Activated CD4-positive, alpha-beta T cell treated with anti-CD3 and anti-CD28 coated beads, Interleukin-2, Interleukin-6, amounts not matched to agents 100 ng/mL and 50 ng/mL, durations not matched to agents 16 hours and 8 hours (primary cell): ENCODE measurements at regions not wholly inside any gene's neighbourhood (a gene's known extent, or its start where the extent isn't known, plus 50 kb on each side); places are given as distances from the start of the nearest gene placed in this dataset.

Source experiments
- DNase-seq: peaks from one replicate; pipeline ENCODE4 v3.0.0-alpha.2; 2020

DNA sequence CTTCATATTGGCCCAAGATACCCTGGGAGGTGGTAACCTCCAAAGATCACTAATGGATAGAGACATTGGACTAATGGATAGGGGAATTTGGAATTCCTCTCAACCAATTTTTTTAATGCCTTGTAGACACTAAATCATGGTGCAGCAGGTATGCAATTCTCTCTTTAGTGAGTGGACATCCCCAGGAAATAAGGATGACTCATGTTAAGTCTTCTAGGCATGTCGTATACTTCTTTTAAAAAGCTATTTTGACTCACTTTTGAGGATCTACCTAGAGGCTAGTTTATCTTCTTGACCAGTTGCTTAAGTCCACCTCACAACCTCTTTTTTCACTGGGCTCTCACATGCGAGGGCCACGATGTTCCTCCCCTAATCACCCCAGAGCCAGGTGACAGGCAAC lies 211.6 kb upstream of the CDH12 start:
- no peak for DNase-seq

DNA sequence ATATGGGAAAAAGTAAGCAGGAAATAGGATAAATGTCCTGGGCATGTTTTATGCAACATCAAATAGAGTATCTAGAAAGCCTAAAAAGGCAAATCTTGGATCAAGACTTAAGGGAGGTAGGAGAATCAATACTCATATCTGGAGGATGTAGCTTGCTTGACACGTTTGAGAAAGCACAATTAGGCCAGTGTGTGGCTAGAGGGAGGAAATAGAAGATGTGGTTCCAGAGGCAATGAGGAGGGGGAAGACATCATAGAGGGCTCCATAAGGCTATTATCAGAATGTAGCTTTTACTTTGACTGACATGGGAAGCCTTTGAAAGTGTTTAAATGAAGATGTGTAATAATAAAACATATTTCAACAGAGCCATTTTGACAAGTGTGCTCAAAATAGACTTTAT lies 200.7 kb upstream of the CDH12 start:
- DNase-seq = no peak

DNA sequence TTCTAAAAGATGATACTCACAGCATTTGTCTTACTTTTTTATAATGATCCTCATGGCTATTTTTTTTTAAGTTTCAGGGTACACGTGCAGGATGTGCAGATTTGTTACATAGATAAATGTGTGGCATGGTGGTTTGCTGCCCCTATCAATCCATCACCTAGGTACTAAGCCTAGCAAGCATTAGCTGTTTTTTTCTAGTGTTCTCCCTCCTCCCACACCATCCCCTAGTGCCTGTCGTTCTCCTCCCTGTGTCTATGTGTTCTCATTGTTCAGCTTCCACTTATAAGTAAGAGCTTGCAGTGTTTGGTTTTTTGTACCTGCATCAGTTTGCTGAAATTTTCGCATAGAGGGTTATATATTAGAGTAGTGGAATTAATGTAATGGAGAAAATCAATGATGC lies 189.1 kb upstream of the CDH12 start:
- DNase-seq = no peak

GRCh38 chr5:23035555-23036090 lies 182.5 kb upstream of the CDH12 start:
- no peak for DNase-seq

DNA sequence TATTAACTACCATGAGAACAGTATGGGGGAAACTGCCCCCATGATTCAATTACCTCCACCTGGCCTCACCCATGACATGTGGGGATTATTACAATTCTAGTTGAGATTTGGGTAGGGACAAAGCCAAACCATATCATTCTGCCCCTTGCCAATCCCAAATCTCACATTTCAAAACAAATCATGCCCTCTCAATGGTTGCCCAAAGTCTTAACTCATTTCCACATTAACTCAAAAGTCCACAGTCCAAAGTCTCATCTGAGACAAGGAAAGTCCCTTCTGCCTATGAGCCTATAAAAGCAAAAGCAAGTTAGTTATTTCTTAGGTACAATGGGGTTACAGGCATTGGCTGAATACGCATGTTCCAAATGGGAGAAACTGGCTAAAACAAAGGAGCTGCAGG lies 180.7 kb upstream of the CDH12 start:
- no peak for DNase-seq

- no peak for DNase-seq
Measured at GRCh38 chr5:23029290-23029689, 176.1 kb upstream of the CDH12 start.

GRCh38 chr5:23028445-23029021 lies 175.4 kb upstream of the CDH12 start:
- DNase-seq = no peak

- no peak for DNase-seq
Measured at GRCh38 chr5:23027830-23028229, 174.7 kb upstream of the CDH12 start.

GRCh38 chr5:23027331-23027730 lies 174.2 kb upstream of the CDH12 start:
- DNase-seq = no peak

- no peak for DNase-seq
Measured at GRCh38 chr5:23026252-23027170, 173.4 kb upstream of the CDH12 start.

GRCh38 chr5:23025629-23026233 lies 172.6 kb upstream of the CDH12 start:
- no peak for DNase-seq

- no peak for DNase-seq
Measured at GRCh38 chr5:23024470-23024869, 171.3 kb upstream of the CDH12 start.

DNA sequence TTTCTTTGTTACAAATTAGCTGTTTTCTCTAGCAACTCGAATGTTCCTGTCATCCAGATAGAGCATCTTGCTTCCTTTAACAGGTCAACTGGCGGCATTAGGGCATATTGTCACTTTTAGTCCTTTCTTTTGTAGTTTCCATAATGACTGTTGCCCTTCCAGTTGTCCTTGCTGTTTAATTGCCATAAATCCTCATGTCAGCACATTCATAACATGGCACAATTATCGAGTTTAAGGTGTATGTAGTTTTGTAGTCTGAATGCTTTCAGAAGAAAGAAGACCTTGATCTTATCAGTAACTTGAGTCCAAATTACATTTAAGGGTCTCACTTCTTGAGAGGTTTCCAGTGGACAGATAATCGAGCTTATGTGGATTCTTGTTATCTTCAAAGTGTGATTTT lies 161.7 kb upstream of the CDH12 start:
- DNase-seq = no peak

DNA sequence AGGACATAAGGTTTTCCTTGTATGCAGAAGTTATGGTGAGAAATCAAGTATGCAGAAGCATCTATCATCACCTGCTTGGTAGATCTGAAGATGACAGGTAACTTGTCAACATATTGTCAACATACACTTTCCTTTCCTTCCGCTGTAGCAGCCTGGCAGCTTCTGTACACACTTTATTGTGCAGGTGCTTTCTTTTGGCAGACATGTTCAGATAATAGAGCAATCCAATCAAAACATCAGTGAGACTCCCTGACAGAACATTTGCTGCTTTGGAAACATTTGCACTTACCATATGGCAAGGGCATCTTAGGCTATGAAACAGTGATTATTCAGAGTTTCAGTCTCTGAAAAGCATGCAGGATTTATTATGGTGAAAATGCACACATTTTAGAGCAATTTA lies 161.1 kb upstream of the CDH12 start:
- DNase-seq = no peak

DNA sequence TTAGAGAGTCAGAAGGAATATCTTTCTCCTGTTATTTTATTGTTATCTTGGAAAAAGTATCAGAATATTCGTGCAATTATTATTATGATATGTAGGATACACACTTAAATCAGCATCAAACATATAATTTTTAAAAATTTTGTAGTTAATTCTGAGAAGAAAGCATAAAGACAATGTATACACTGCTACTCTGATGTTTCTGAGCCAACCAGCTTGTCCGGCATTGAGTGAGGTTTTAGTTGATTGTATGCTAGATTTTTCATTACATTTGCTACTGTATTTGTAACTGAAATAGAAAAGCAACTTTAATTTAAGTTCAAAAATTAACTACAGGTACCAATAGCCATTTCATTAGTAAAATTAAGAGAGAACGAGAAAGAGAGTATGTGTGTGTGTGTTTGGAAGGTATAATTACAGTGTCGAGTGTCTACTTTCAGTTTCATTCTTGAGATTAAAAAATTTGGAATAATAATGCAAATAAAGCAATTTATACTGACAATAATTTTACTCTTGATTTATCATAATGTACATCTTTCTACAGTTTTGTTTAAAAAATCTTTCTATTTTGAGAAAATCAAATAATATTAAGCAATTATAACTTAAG lies 160.4 kb upstream of the CDH12 start:
- DNase-seq = no peak

DNA sequence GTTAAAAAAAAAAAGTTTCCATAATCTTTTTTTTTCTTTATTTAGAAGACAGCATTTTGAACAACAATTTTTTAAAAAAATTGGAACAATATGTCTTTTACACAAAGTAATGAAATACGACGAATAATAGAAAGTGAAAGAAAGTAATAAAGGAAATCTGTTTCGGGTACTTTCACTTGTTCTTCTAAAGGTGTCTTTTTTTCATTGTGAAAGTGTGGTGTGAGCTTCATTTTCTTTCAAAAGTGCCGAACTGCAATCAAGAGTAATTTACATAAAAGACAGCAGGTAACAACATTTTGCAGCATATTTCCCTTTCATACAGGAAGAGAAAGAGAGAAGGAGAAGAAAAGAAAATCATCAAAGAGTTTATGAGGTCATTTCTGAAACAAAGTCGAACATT lies 159.7 kb upstream of the CDH12 start:
- no peak for DNase-seq

GRCh38 chr5:23007762-23008161 lies 154.6 kb upstream of the CDH12 start:
- DNase-seq = no peak

- DNase-seq = no peak
Measured at GRCh38 chr5:23007236-23007635, 154.1 kb upstream of the CDH12 start.

DNA sequence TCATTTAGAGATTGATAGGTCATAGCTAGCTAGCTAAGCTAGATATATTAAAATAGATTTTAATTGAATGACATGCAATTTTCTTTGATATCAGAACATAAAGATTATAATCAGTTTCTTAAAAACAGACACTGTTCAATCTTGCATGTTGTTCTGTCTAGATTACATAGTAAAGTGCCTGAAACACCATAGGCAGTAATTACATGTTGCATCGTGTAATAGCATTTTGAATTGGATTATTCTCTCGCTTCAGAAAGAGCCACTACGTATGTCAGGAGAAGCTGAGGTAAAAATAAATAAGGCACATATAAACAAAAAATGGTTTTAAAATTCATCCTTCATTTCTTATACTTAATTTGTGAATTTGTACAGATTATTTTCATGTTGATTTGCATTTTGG lies 148.0 kb upstream of the CDH12 start:
- no peak for DNase-seq

GRCh38 chr5:22998774-22999173 lies 145.6 kb upstream of the CDH12 start:
- DNase-seq = no peak

DNA sequence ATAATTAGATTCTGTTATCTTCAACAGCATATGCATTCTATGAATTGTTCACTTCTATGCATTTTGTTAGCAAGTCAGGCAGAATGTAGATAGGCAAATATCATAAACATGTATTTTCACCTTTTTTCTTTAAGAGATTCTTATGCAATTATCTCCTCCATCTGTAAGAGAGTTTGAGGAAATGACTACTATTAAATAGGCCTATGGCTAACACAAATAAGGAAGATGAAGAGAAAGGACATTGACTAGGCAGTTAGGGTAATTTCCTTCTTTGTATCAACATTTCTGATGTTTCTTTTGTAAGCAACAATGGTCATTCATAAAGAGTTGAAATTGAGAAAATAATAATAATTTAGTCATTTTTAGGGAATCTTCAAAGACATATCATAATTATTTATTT lies 145.2 kb upstream of the CDH12 start:
- DNase-seq = no peak

DNA sequence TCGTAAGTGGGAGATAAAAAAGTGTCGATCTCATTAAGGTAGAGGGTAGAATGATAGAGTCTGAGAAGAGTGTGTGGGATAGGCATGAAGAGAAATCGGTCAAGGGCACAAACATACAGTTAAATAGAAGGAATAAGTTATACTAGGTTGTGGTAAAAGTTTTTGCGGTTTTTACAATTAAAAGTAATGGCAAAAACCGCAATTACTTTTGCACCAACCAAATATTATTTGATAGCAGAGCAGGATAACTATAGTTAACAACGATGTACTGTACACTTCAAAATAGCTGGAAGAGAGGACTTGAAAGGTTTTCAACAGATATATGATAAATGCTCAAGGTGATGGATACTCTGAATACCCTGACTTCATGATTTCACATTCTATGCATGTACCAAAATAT lies 135.8 kb upstream of the CDH12 start:
- DNase-seq = no peak

DNA sequence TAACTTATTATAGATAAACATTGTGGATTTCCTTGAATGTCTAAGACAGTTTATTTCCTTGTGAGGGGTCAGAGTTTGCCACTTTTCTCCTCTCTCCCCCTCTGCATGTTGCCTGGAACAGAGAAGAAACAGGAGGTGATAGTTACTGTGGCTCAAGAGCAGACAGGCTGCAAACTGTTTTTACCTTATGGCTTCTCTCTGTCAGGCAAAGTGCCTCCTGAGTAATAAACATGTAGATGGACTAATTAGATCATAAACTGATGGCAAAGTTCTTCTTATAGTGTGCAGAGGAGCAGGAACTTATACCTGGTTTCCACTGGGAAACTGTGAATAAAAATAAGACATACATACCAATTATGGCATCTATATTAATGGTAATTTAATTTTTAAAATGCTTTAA lies 133.1 kb upstream of the CDH12 start:
- DNase-seq = no peak

DNA sequence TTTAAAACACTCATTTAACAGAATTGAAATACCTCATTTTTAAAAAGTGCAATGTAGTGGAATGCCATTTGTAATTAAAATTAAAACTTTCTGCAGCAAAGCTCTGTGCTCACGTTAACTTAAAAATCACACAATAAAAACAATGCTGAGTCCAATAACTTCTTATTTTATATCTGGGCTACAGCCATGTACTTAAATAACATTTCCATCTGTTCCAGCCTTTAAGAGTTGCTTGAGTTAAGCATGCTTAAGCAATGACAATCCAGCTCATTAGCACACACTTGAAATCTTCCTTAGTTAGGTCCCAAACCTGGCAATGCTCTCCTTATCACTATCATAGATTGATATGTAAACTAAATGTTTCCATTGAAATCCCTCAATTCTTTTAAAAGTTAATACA lies 132.3 kb upstream of the CDH12 start:
- DNase-seq = no peak
